IMR-90 (cell line): ENCODE measurements at regions not wholly inside any gene's neighbourhood (a gene's known extent, or its start where the extent isn't known, plus 50 kb on each side); places are given as distances from the start of the nearest gene placed in this dataset.

Experiments
- ATAC-seq: fragments of 200-7000 bp; cut with Tn5 transposase; 2 replicates; pipeline ENCODE4 v1.9.1; 2020; ENCODE audit warnings: low read depth, mild to moderate bottlenecking, moderate library complexity
- BruUV-seq: library from RNA; stranded (reverse); fragments of 400-500 nt; replicated peaks from 2 replicates; lab custom pipeline; 2021; lab: Mats Ljungman, UMichigan
- CTCF ChIA-PET: fragments of 300-600 bp; formaldehyde crosslinking; extraction: SDS; loops from one replicate; lab custom pipeline; 2021; ENCODE audit warnings: antibody characterized with exemption; lab: Yijun Ruan, JAX
- POLR2A ChIA-PET: fragments of 300-600 bp; sonication (Branson Sonifier 250); formaldehyde crosslinking; loops from one replicate; lab custom pipeline; 2022; ENCODE audit warnings: antibody characterized with exemption; ENCODE audit not compliant: unreplicated experiment; lab: Charles Lee
- DNase-seq: peaks from one replicate; pipeline ENCODE4 v3.0.0; 2013
- H2AFZ ChIP-seq: replicated peaks from 2 replicates; pipeline ENCODE3; 2013; ENCODE audit warnings: low read length, mild to moderate bottlenecking; ENCODE audit not compliant: poor library complexity
- H2AK5ac ChIP-seq: 2 replicates; pipeline ENCODE4 v1.6.1; 2013; ENCODE audit warnings: low read depth, low read length, inconsistent platforms
- H2AK9ac ChIP-seq: replicated peaks from 2 replicates; pipeline ENCODE3; 2013; ENCODE audit warnings: mild to moderate bottlenecking, low read depth, low read length, moderate library complexity; ENCODE audit not compliant: poor library complexity
- H2BK120ac ChIP-seq: 2 replicates; pipeline ENCODE4 v1.6.1; 2013; ENCODE audit warnings: low read depth, low read length, inconsistent platforms
- H2BK15ac ChIP-seq: 3 replicates; pipeline ENCODE4 v1.6.1; 2013; ENCODE audit warnings: low read depth, low read length, inconsistent platforms
- H2BK20ac ChIP-seq: 2 replicates; pipeline ENCODE4 v1.6.1; 2013; ENCODE audit warnings: low read depth, mild to moderate bottlenecking, inconsistent platforms, low read length, moderate library complexity
- H2BK5ac ChIP-seq: 2 replicates; pipeline ENCODE4 v1.6.1; 2013; ENCODE audit warnings: mild to moderate bottlenecking, low read depth, low read length, inconsistent platforms; ENCODE audit not compliant: poor library complexity, severe bottlenecking
- H3K14ac ChIP-seq: replicated peaks from 2 replicates; pipeline ENCODE4 v1.6.1; 2013; ENCODE audit warnings: low read depth, low read length, inconsistent platforms
- H3K18ac ChIP-seq: 2 replicates; pipeline ENCODE4 v1.6.1; 2013; ENCODE audit warnings: low read depth, low read length, control low read depth
- H3K23ac ChIP-seq: 2 replicates; pipeline ENCODE4 v1.6.1; 2013; ENCODE audit warnings: low read depth, low read length, inconsistent platforms
- H3K27ac ChIP-seq: 2 replicates; pipeline ENCODE4 v1.5.1; 2013; ENCODE audit warnings: mild to moderate bottlenecking, control low read depth, low read length; ENCODE audit not compliant: insufficient read depth
- H3K27me3 ChIP-seq: 2 replicates; pipeline ENCODE4 v1.6.1; 2013; ENCODE audit warnings: low read length; ENCODE audit not compliant: control insufficient read depth, insufficient read depth
- H3K36me3 ChIP-seq: 2 replicates; pipeline ENCODE4 v1.6.1; 2013; ENCODE audit warnings: low read length, mixed read lengths; ENCODE audit not compliant: control insufficient read depth, insufficient read depth
- H3K4ac ChIP-seq: 2 replicates; pipeline ENCODE4 v1.6.1; 2013; ENCODE audit warnings: low read depth, low read length, inconsistent platforms
- H3K4me1 ChIP-seq: 2 replicates; pipeline ENCODE4 v1.6.1; 2013; ENCODE audit warnings: low read length, mixed read lengths; ENCODE audit not compliant: control insufficient read depth, insufficient read depth
- H3K4me2 ChIP-seq: 2 replicates; pipeline ENCODE4 v1.6.1; 2013; ENCODE audit warnings: low read depth, mild to moderate bottlenecking, control low read depth, low read length, moderate library complexity
- H3K4me3 ChIP-seq: 2 replicates; pipeline ENCODE4 v1.5.1; 2013; ENCODE audit warnings: low read depth, mild to moderate bottlenecking, control low read depth, low read length, moderate library complexity; ENCODE audit not compliant: insufficient read depth
- H3K56ac ChIP-seq: 2 replicates; pipeline ENCODE4 v1.6.1; 2013; ENCODE audit warnings: low read length, inconsistent platforms; ENCODE audit not compliant: insufficient read depth; ENCODE audit errors: extremely low read depth
- H3K79me1 ChIP-seq, 2 experiments: 2 replicates each; pipeline ENCODE4 v1.6.1; 2013; ENCODE audit warnings: low read length in 2 of 2, inconsistent platforms in 1 of 2, low read depth in 1 of 2
- H3K9ac ChIP-seq: 2 replicates; pipeline ENCODE4 v1.6.1; 2013; ENCODE audit warnings: low read depth, low read length, control low read depth
- H3K9me1 ChIP-seq: 2 replicates; pipeline ENCODE4 v1.6.1; 2013; ENCODE audit warnings: low read length, inconsistent platforms; ENCODE audit not compliant: insufficient read depth
- H3K9me3 ChIP-seq: 2 replicates; pipeline ENCODE4 v1.6.1; 2013; ENCODE audit warnings: low read length; ENCODE audit not compliant: control insufficient read depth, insufficient read depth
- H4K20me1 ChIP-seq: 2 replicates; pipeline ENCODE4 v1.6.1; 2013; ENCODE audit warnings: low read length, inconsistent platforms; ENCODE audit not compliant: insufficient read depth
- H4K5ac ChIP-seq: 2 replicates; pipeline ENCODE4 v1.6.1; 2013; ENCODE audit warnings: mild to moderate bottlenecking, low read depth, low read length, control low read depth
- H4K8ac ChIP-seq, 2 experiments: 2 replicates each; pipeline ENCODE4 v1.6.1; 2013; ENCODE audit warnings: low read depth in 2 of 2, low read length in 2 of 2, control low read depth in 1 of 2, inconsistent platforms in 1 of 2
- H4K91ac ChIP-seq: 2 replicates; pipeline ENCODE4 v1.6.1; 2013; ENCODE audit warnings: low read depth, low read length, inconsistent platforms; ENCODE audit not compliant: insufficient read depth
- BHLHE40 ChIP-seq: fragments of 150-350 bp; IDR thresholded peaks from 2 replicates; pipeline ENCODE4 v1.6.1; 2016; ENCODE audit warnings: mild to moderate bottlenecking, low read depth, low read length
- CEBPB ChIP-seq: IDR thresholded peaks from 2 replicates; pipeline ENCODE4 v1.6.1; 2012; ENCODE audit warnings: low read depth, low read length, improper control_type of control experiment
- CHD1 ChIP-seq: IDR thresholded peaks from 2 replicates; pipeline ENCODE4 v1.6.1; 2012; ENCODE audit warnings: low read depth, low read length, improper control_type of control experiment
- FOS ChIP-seq: fragments of 150-350 bp; IDR thresholded peaks from 2 replicates; pipeline ENCODE4 v1.6.1; 2016; ENCODE audit warnings: low read depth, low read length
- MAFK ChIP-seq: IDR thresholded peaks from 2 replicates; pipeline ENCODE4 v1.6.1; 2012; ENCODE audit warnings: low read depth, low read length, improper control_type of control experiment
- MAZ ChIP-seq: IDR thresholded peaks from 2 replicates; pipeline ENCODE4 v1.6.1; 2012; ENCODE audit warnings: low read depth, mild to moderate bottlenecking, low read length, improper control_type of control experiment, moderate library complexity, borderline replicate concordance
- MXI1 ChIP-seq: IDR thresholded peaks from 2 replicates; pipeline ENCODE4 v1.6.1; 2012; ENCODE audit warnings: low read depth, mild to moderate bottlenecking, low read length, moderate library complexity, borderline replicate concordance
- NFE2L2 ChIP-seq: fragments of 150-350 bp; IDR thresholded peaks from 2 replicates; pipeline ENCODE4 v1.6.1; 2016; ENCODE audit warnings: low read depth, mild to moderate bottlenecking, low read length
- POLR2A ChIP-seq: IDR thresholded peaks from 2 replicates; pipeline ENCODE4 v1.6.1; 2012; ENCODE audit warnings: mild to moderate bottlenecking, low read depth, low read length
- RCOR1 ChIP-seq: IDR thresholded peaks from 2 replicates; pipeline ENCODE4 v1.6.1; 2012; ENCODE audit warnings: mild to moderate bottlenecking, low read length, improper control_type of control experiment; ENCODE audit not compliant: insufficient replicate concordance
- RFX5 ChIP-seq: IDR thresholded peaks from 2 replicates; pipeline ENCODE4 v1.8.0; 2012; ENCODE audit warnings: low read depth, mild to moderate bottlenecking, low read length, moderate library complexity
- WGBS, 2 experiments: methylation state at CpG; one replicate each; pipeline versions ENCODE4 v1.1.5 to v1.1.7; 2013; ENCODE audit warnings: missing lambda C conversion rate in 2 of 2; ENCODE audit not compliant: insufficient read length in 1 of 2; ENCODE audit errors: extremely low coverage in 2 of 2; 5-methylcytosine and 5-hydroxymethylcytosine counted together
- dilution Hi-C: fragments of 300-500 bp; cut with HindIII; formaldehyde crosslinking; loops from one replicate; pipeline ENCODE4 v1.14.3; 2018; ENCODE audit warnings: low sequenced_read_pairs; ENCODE audit not compliant: unreplicated experiment
- in situ Hi-C: fragments of 300-500 bp; cut with MboI; formaldehyde crosslinking; loops from 3 replicates; pipeline ENCODE4 v1.14.3; 2019; ENCODE audit warnings: low sequenced_read_pairs, inconsistent platforms, mixed read lengths
- intact Hi-C: fragments of 100-400 bp; cut with micrococcal nuclease; formaldehyde crosslinking; loops from 2 replicates; pipeline ENCODE4 v1.10.0; 2022
- TF ChIP-seq, protein P1 (sequence below): conservative IDR thresholded peaks from 2 replicates; pipeline ENCODE4 v1.5.1; 2012; ENCODE audit warnings: mild to moderate bottlenecking, low read depth, low read length, improper control_type of control experiment

DNA sequence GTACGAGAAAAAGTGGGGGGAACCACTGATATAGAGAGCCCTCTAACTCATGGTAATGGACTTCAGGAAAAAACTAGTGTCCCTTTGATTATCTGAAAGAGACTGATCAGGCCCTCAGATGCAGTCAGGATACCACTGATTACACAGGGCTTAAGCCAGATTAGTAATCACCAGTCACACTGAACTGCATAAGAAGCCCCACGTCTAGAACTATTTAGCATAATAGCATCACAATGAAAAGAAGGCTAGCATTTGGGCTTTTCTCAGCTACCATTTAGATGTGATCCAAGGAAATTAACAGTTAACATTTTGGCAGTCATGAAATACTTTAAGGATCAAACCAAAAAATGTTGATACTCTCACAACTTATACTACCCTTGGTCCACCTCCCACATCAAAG lies 813.1 kb upstream of the POU3F3 start:
- no peak overlapping the region for H2BK120ac ChIP-seq
- H2AK5ac ChIP-seq = no peak overlapping the region
- intact Hi-C loops (no loop called here), dilution Hi-C loops (no loop called here), in situ Hi-C loops (no loop called here)
- BruUV-seq = no TSS peak
- H3K9ac ChIP-seq = no peak overlapping the region
- H3K4me1 ChIP-seq = no peaks in the 10 kb centered on the region
- no peak overlapping the region for H3K23ac ChIP-seq
- no peak overlapping the region for H2BK15ac ChIP-seq
- ATAC-seq (no peak), DNase-seq (no peak)
- no peak overlapping the region for H3K27ac ChIP-seq
- no peaks in the 10 kb centered on the region for H3K9me1 ChIP-seq
- no peak overlapping the region for H2BK5ac ChIP-seq
- no peaks in the 10 kb centered on the region for H3K36me3 ChIP-seq
- H3K4ac ChIP-seq = no peak overlapping the region
- no peak overlapping the region for H3K14ac ChIP-seq
- POLR2A ChIA-PET = no interaction called here
- no peak overlapping the region for H3K18ac ChIP-seq
- H3K4me2 ChIP-seq = no peak overlapping the region
- H2BK20ac ChIP-seq = no peak overlapping the region
- no CpG with 5 or more reads among the region's 2 CpGs for WGBS, 2 experiments
- H3K27me3 ChIP-seq = no peaks in the 10 kb centered on the region
- H4K20me1 ChIP-seq = no peaks in the 10 kb centered on the region
- 0 out of 2 replicates have a peak, but pooled peaks cover 2% of the 10 kb centered on the region for H3K9me3 ChIP-seq
- no peak overlapping the region for H3K4me3 ChIP-seq
- no peak overlapping the region for H4K91ac ChIP-seq
- CTCF ChIA-PET = no interaction called here
- no peak overlapping the region for H2AFZ ChIP-seq
- no peak overlapping the region for H2AK9ac ChIP-seq
- TF ChIP-seq RFX5 = no peak
- TF ChIP-seq POLR2A = no peak
- TF ChIP-seq MXI1 = no peak
- no peak for TF ChIP-seq FOS
- no peak for TF ChIP-seq CEBPB
- TF ChIP-seq RCOR1 = no peak
- no peak for TF ChIP-seq BHLHE40
- no peak for TF ChIP-seq MAFK
- TF ChIP-seq NFE2L2 = no peak
- TF ChIP-seq, protein P1, sequence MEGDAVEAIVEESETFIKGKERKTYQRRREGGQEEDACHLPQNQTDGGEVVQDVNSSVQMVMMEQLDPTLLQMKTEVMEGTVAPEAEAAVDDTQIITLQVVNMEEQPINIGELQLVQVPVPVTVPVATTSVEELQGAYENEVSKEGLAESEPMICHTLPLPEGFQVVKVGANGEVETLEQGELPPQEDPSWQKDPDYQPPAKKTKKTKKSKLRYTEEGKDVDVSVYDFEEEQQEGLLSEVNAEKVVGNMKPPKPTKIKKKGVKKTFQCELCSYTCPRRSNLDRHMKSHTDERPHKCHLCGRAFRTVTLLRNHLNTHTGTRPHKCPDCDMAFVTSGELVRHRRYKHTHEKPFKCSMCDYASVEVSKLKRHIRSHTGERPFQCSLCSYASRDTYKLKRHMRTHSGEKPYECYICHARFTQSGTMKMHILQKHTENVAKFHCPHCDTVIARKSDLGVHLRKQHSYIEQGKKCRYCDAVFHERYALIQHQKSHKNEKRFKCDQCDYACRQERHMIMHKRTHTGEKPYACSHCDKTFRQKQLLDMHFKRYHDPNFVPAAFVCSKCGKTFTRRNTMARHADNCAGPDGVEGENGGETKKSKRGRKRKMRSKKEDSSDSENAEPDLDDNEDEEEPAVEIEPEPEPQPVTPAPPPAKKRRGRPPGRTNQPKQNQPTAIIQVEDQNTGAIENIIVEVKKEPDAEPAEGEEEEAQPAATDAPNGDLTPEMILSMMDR = no peak
- TF ChIP-seq MAZ = no peak
- no peak for TF ChIP-seq CHD1
- H3K79me1 ChIP-seq = no peaks in the 10 kb centered on the region
- no peak overlapping the region for H3K56ac ChIP-seq
- H4K8ac ChIP-seq = no peak overlapping the region
- no peak overlapping the region for H4K5ac ChIP-seq
